GM23338 (cell line): ENCODE measurements at regions not wholly inside any gene's neighbourhood (a gene's known extent, or its start where the extent isn't known, plus 50 kb on each side); places are given as distances from the start of the nearest gene placed in this dataset.

Source experiments
- CREB1 ChIP-seq: fragments of 250-450 bp; sonication (Bioruptor Pico); IDR thresholded peaks from 2 replicates; pipeline ENCODE4 v1.5.0; 2020; ENCODE audit warnings: low read depth, mild to moderate bottlenecking, moderate library complexity
- CTCF ChIP-seq, 2 experiments: fragments of 200-600 bp in 1 of 2; sonication (generic) in 1 of 2; conservative IDR thresholded peaks; 2 replicates each; pipeline versions ENCODE4 v1.5.1 to v1.6.1; 2016 to 2017; ENCODE audit warnings: antibody characterized with exemption in 2 of 2, low read depth in 2 of 2, mild to moderate bottlenecking in 2 of 2, moderate library complexity in 1 of 2
- ETS1 ChIP-seq: IDR thresholded peaks from 2 replicates; pipeline ENCODE4 v1.6.1; 2016; ENCODE audit warnings: antibody characterized with exemption
- EZH2 ChIP-seq: fragments of 200-600 bp; sonication (generic); IDR thresholded peaks from one replicate; pipeline ENCODE4 v1.8.0; 2017; ENCODE audit warnings: antibody characterized with exemption, mild to moderate bottlenecking, low read depth; ENCODE audit not compliant: unreplicated experiment
- EZH2phosphoT487 ChIP-seq: fragments of 200-600 bp; sonication (generic); IDR thresholded peaks from one replicate; pipeline ENCODE4 v1.8.1; 2018; ENCODE audit warnings: antibody characterized with exemption; ENCODE audit not compliant: unreplicated experiment
- JUNB ChIP-seq: IDR thresholded peaks from one replicate; pipeline ENCODE4 v1.6.1; 2016; ENCODE audit warnings: antibody characterized with exemption; ENCODE audit not compliant: unreplicated experiment
- NANOG ChIP-seq: IDR thresholded peaks from 2 replicates; pipeline ENCODE4 v1.6.1; 2016; ENCODE audit warnings: antibody characterized with exemption, borderline replicate concordance
- POLR2AphosphoS5 ChIP-seq: IDR thresholded peaks from 2 replicates; pipeline ENCODE4 v1.6.1; 2016; ENCODE audit warnings: antibody characterized with exemption, low read depth
- STAT1 ChIP-seq: IDR thresholded peaks from one replicate; pipeline ENCODE4 v1.6.1; 2016; ENCODE audit warnings: antibody characterized with exemption; ENCODE audit not compliant: unreplicated experiment
- ZNF114 ChIP-seq: fragments of 250-450 bp; sonication (Bioruptor Pico); IDR thresholded peaks from 2 replicates; pipeline ENCODE4 v1.5.0; 2020; ENCODE audit warnings: mild to moderate bottlenecking, moderate library complexity
- ZNF331 ChIP-seq: fragments of 250-450 bp; sonication (Bioruptor Pico); IDR thresholded peaks from 2 replicates; pipeline ENCODE4 v1.5.0; 2020; ENCODE audit warnings: low read depth, mild to moderate bottlenecking, moderate library complexity
- ZNF462 ChIP-seq: fragments of 250-450 bp; sonication (Bioruptor Pico); IDR thresholded peaks from 2 replicates; pipeline ENCODE4 v1.5.0; 2020; ENCODE audit warnings: mild to moderate bottlenecking, moderate library complexity
- TF ChIP-seq, protein P1 (sequence below): IDR thresholded peaks from one replicate; pipeline ENCODE4 v1.6.1; 2018; ENCODE audit warnings: antibody characterized with exemption; ENCODE audit not compliant: unreplicated experiment

- TF ChIP-seq CTCF (conservative IDR thresholded peaks at IDR 0.05; ENCODE audit: low read depth in 2 of 2) (no peak), CREB1 (no peak), JUNB (no peak), POLR2AphosphoS5 (no peak), EZH2 (no peak), EZH2phosphoT487 (no peak), ZNF462 (CRISPR knock-in tag) (no peak), STAT1 (no peak), ZNF331 (CRISPR knock-in tag) (no peak), ZNF114 (CRISPR knock-in tag) (no peak), ETS1 (no peak), NANOG (no peak)
- TF ChIP-seq, protein P1, sequence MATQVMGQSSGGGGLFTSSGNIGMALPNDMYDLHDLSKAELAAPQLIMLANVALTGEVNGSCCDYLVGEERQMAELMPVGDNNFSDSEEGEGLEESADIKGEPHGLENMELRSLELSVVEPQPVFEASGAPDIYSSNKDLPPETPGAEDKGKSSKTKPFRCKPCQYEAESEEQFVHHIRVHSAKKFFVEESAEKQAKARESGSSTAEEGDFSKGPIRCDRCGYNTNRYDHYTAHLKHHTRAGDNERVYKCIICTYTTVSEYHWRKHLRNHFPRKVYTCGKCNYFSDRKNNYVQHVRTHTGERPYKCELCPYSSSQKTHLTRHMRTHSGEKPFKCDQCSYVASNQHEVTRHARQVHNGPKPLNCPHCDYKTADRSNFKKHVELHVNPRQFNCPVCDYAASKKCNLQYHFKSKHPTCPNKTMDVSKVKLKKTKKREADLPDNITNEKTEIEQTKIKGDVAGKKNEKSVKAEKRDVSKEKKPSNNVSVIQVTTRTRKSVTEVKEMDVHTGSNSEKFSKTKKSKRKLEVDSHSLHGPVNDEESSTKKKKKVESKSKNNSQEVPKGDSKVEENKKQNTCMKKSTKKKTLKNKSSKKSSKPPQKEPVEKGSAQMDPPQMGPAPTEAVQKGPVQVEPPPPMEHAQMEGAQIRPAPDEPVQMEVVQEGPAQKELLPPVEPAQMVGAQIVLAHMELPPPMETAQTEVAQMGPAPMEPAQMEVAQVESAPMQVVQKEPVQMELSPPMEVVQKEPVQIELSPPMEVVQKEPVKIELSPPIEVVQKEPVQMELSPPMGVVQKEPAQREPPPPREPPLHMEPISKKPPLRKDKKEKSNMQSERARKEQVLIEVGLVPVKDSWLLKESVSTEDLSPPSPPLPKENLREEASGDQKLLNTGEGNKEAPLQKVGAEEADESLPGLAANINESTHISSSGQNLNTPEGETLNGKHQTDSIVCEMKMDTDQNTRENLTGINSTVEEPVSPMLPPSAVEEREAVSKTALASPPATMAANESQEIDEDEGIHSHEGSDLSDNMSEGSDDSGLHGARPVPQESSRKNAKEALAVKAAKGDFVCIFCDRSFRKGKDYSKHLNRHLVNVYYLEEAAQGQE: no peak
Observed at GRCh38 chr3:99066863-99067262, 165.4 kb upstream of the DCBLD2 start.
